Suprapubic skin (tissue), 4 donors: ENCODE measurements at regions not wholly inside any gene's neighbourhood (a gene's known extent, or its start where the extent isn't known, plus 50 kb on each side); places are given as distances from the start of the nearest gene placed in this dataset.

Experiments used
- DNase-seq, 2 donors: peaks; one replicate each; pipeline ENCODE4 v3.0.0-alpha.2; 2019; ENCODE audit warnings: low spot score in 2 of 2
- H3K27ac ChIP-seq: fragments of 200-600 bp; sonication (generic); one replicate; pipeline ENCODE4 v1.5.1; 2019
- H3K27me3 ChIP-seq: fragments of 200-600 bp; sonication (generic); one replicate; pipeline ENCODE4 v1.5.1; 2019
- H3K36me3 ChIP-seq: fragments of 200-600 bp; sonication (generic); one replicate; pipeline ENCODE4 v1.5.1; 2019
- H3K4me1 ChIP-seq: fragments of 200-600 bp; sonication (generic); one replicate; pipeline ENCODE4 v1.5.1; 2019
- H3K4me3 ChIP-seq: fragments of 200-600 bp; sonication (generic); one replicate; pipeline ENCODE4 v1.5.1; 2019; ENCODE audit warnings: mild to moderate bottlenecking
- H3K9me3 ChIP-seq: fragments of 200-600 bp; sonication (generic); one replicate; pipeline ENCODE4 v1.5.1; 2019
- EP300 ChIP-seq: sonication (generic); formaldehyde crosslinking; IDR thresholded peaks from one replicate; pipeline ENCODE4 v1.6.1; 2017; ENCODE audit warnings: antibody characterized with exemption
- POLR2A ChIP-seq, 2 donors: fragments of 450-650 bp; IDR thresholded peaks; one replicate each; pipeline ENCODE4 v1.6.1; 2017; ENCODE audit warnings: antibody characterized with exemption in 2 of 2, mild to moderate bottlenecking in 2 of 2, moderate library complexity in 2 of 2
- POLR2AphosphoS5 ChIP-seq, 3 donors: sonication (generic); formaldehyde crosslinking; IDR thresholded peaks; one replicate each; pipeline ENCODE4 v1.6.1; 2017; ENCODE audit warnings: antibody characterized with exemption in 3 of 3
- WGBS: methylation state at CpG from one replicate; pipeline ENCODE4 v1.1.5; 2018; 5-methylcytosine and 5-hydroxymethylcytosine counted together
- TF ChIP-seq, protein P1 (sequence below), 2 donors: fragments of 200-600 bp in 1 of 2; fragments of 450-650 bp in 1 of 2; sonication (generic) in 1 of 2; IDR thresholded peaks; one replicate each; pipeline ENCODE4 v1.5.1; 2016 to 2019; ENCODE audit warnings: antibody characterized with exemption in 2 of 2, mild to moderate bottlenecking in 1 of 2, moderate library complexity in 1 of 2

DNA sequence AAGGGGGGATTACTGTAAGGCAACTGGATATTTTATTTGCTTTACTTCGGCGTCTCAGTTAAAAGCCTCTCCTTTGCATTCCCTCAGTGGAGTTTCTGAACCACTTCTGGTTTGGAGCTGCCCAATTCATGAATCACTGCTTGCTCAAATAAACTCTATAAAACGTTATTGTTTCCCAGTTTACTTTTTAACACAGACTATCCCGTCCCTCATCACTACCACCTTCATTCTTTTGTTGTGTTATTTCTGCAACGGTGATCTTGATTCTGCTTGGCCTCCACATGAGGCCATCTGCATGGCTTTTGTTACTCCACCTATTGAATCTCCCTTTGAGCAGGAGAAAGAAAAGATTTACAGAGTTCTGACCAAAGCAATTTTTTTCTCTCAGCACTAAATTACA, 104.0 kb upstream of the PLEKHA5 start:
- H3K9me3 ChIP-seq: no peaks in the 10 kb centered on the region
- H3K4me1 ChIP-seq: no peaks in the 10 kb centered on the region
- H3K27ac ChIP-seq: no peak overlapping the region
- TF ChIP-seq POLR2A (IDR thresholded peaks at IDR 0.05) (no peak), POLR2AphosphoS5 (IDR thresholded peaks at IDR 0.05) (no peak), EP300 (no peak)
- TF ChIP-seq, protein P1, sequence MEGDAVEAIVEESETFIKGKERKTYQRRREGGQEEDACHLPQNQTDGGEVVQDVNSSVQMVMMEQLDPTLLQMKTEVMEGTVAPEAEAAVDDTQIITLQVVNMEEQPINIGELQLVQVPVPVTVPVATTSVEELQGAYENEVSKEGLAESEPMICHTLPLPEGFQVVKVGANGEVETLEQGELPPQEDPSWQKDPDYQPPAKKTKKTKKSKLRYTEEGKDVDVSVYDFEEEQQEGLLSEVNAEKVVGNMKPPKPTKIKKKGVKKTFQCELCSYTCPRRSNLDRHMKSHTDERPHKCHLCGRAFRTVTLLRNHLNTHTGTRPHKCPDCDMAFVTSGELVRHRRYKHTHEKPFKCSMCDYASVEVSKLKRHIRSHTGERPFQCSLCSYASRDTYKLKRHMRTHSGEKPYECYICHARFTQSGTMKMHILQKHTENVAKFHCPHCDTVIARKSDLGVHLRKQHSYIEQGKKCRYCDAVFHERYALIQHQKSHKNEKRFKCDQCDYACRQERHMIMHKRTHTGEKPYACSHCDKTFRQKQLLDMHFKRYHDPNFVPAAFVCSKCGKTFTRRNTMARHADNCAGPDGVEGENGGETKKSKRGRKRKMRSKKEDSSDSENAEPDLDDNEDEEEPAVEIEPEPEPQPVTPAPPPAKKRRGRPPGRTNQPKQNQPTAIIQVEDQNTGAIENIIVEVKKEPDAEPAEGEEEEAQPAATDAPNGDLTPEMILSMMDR (IDR thresholded peaks at IDR 0.05): no peak
- no peak overlapping the region for H3K4me3 ChIP-seq
- no peak for DNase-seq
- H3K27me3 ChIP-seq: no peaks in the 10 kb centered on the region
- H3K36me3 ChIP-seq: no peaks in the 10 kb centered on the region
- WGBS: 80% methylated on average over 5 of the region's 5 CpGs

DNA sequence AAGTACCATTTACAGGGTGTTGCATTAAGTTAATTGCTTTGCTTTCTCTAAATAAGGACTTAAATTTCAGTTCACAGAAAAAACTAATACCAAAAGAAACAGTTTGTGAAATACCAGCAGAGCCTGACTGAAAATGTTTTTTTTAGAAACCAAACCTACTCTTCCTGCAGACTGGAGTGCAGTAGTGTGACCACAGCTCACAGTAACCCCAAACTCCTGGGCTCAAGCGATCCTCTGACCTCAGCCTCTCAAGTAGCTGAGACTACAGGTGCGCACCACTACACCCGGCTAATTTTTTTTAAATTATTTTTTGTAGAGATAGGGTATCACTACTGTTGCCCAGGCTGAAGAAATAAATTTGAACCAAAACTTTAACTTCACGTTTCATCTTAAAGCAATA, 103.5 kb upstream of the PLEKHA5 start:
- 88% methylated on average over 4 of the region's 4 CpGs for WGBS
- no peak for DNase-seq

DNA sequence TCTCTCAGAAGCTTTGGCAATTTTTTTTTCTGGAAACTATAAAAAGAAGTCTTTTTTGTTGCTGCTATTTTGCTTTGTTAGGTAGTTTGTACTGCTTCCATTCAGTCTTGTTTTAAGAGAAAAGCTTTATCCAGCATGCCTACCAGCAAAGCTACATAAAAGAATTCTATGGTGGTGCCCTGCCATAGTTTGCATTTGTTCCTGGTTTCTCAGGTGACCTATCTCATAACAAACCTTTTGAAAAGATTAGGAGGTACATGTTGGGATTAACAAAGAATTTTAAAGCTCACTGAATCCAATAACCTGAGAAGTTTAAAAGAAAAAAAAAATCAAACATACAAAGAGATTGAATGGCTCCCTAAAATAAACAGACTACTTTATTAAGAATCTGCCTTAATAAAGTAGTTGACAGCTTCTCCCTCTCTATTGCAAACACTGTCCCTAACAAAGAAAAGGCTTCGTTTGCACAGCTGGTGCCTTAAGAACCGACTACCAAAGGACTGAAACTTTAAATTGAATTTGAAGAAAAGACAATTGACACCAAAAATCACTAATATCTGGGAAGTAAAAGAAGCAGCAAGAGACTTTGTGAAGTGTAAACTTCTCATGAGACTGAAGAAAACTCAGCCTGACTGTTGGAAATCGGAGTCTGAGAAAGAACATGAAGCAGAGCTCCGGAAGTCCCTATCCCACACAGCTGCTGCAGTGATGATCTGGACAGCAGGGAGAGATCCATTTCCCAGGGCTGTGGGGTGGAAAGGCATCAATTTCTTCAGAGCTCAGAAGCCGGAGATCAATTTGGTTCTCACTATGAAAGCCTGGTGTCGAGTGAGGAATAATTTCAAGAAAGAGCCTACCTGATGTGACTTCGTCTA, 102.7 kb upstream of the PLEKHA5 start:
- WGBS: 71% methylated on average over 7 of the region's 7 CpGs
- Histone ChIP-seq H3K27me3 (no peaks in the 10 kb centered on the region), H3K27ac (no peak overlapping the region), H3K36me3 (no peaks in the 10 kb centered on the region), H3K4me3 (no peak overlapping the region), H3K4me1 (no peaks in the 10 kb centered on the region), H3K9me3 (no peaks in the 10 kb centered on the region)
- TF ChIP-seq EP300: no peak
- DNase-seq: no peak

More for the DNA sequence above, 103.5 kb upstream of the PLEKHA5 start:
- no peaks in the 10 kb centered on the region for H3K9me3 ChIP-seq
- no peaks in the 10 kb centered on the region for H3K27me3 ChIP-seq
- no peaks in the 10 kb centered on the region for H3K4me1 ChIP-seq
- no peak overlapping the region for H3K4me3 ChIP-seq
- TF ChIP-seq, protein P1 (IDR thresholded peaks at IDR 0.05): no peak
- no peak for TF ChIP-seq POLR2A (IDR thresholded peaks at IDR 0.05)
- no peak for TF ChIP-seq POLR2AphosphoS5 (IDR thresholded peaks at IDR 0.05)
- TF ChIP-seq EP300: no peak
- no peaks in the 10 kb centered on the region for H3K36me3 ChIP-seq
- no peak overlapping the region for H3K27ac ChIP-seq

DNA sequence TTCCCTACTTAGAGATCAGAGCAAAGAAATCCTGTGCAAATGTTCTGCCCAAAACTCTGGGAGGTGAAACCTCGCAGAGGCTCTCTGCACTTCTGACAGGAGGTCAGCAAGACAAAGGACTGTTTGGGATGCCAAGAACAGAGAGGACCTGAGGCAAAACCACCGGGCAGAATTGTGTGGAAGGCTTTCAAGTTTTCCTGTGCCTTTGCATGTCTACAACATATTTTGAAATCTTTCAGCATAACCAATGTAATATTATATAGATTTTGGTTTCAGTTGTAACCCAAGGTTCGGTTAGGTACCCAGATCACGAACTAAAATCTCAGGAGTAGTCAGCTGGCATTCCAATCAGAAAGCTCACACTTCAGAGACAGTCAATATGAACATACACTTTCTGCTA, 99.4 kb upstream of the PLEKHA5 start:
- no peak for DNase-seq
- Histone ChIP-seq H3K27ac (no peak overlapping the region), H3K36me3 (no peaks in the 10 kb centered on the region), H3K9me3 (no peaks in the 10 kb centered on the region), H3K27me3 (no peaks in the 10 kb centered on the region), H3K4me1 (no peaks in the 10 kb centered on the region), H3K4me3 (no peak overlapping the region)
- TF ChIP-seq, protein P1 (IDR thresholded peaks at IDR 0.05): no peak
- WGBS: 69% methylated on average over 4 of the region's 4 CpGs

DNA sequence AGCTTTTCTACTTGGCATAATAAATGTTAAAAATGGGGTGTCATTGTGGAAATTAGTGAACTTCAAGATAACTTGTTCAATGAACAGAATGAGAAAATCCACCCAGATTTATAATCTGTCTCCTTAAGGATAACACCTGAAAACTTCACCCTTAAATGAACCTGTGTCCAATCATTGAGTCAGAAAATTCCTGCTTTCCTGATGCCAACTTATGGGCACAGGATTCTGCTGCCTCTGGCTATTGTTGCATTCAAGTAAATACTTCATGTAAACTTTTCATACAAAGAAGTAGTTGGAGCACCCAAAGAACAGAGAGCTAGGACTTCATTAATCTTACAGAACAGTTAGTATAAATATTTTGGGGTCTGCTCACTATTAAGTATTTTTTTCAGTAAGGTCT, 98.9 kb upstream of the PLEKHA5 start:
- no peak for TF ChIP-seq POLR2AphosphoS5 (IDR thresholded peaks at IDR 0.05)
- no peak for TF ChIP-seq POLR2A (IDR thresholded peaks at IDR 0.05)
- no peak for TF ChIP-seq EP300
- TF ChIP-seq, protein P1 (IDR thresholded peaks at IDR 0.05): no peak
- DNase-seq: no peak
- Histone ChIP-seq H3K4me1 (no peaks in the 10 kb centered on the region), H3K27ac (no peak overlapping the region), H3K4me3 (no peak overlapping the region), H3K36me3 (no peaks in the 10 kb centered on the region), H3K9me3 (no peaks in the 10 kb centered on the region), H3K27me3 (no peaks in the 10 kb centered on the region)

DNA sequence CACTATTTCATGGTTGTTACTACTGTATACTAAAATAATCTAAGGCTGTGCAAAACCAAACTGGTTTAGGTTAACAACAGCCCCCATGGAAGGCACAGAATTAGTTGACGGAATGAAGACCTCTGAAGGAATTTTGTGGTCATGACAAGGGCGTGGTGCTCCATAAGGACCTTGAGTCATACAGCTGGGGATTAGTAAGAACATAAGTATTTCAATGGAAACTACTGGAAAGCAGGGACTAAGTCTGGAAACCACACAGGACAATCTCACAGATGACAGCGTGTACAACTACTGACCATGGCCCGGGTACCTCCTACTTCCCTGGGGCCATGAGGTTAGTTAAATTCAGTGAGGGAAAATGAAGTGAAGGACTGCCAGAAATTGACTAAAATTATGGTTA, 98.5 kb upstream of the PLEKHA5 start:
- TF ChIP-seq POLR2A (IDR thresholded peaks at IDR 0.05) (no peak), POLR2AphosphoS5 (IDR thresholded peaks at IDR 0.05) (no peak), EP300 (no peak)
- TF ChIP-seq, protein P1 (IDR thresholded peaks at IDR 0.05): no peak
- H3K4me1 ChIP-seq: no peaks in the 10 kb centered on the region
- no peaks in the 10 kb centered on the region for H3K9me3 ChIP-seq
- WGBS: 47% methylated on average over 4 of the region's 4 CpGs
- no peak overlapping the region for H3K27ac ChIP-seq
- H3K4me3 ChIP-seq: no peak overlapping the region
- H3K36me3 ChIP-seq: no peaks in the 10 kb centered on the region
- no peaks in the 10 kb centered on the region for H3K27me3 ChIP-seq
- DNase-seq: no peak
